Kasumi-1 (cell line): ENCODE measurements at regions not wholly inside any gene's neighbourhood (a gene's known extent, or its start where the extent isn't known, plus 50 kb on each side); places are given as distances from the start of the nearest gene placed in this dataset.

ENCODE experiments used
- DNase-seq, 2 experiments: peaks; one replicate each; lab custom pipeline; 2025; lab: John Stamatoyannopoulos, UW

- DNase-seq, result no peak
Observed at GRCh38 chr1:118340928-118341910, 156.2 kb upstream of the SPAG17 start.

- no peak for DNase-seq
Observed at GRCh38 chr1:118339400-118340124, 154.5 kb upstream of the SPAG17 start.

GRCh38 chr1:118338936-118339335, 153.9 kb upstream of the SPAG17 start:
- no peak for DNase-seq

GRCh38 chr1:118337346-118337745, 152.3 kb upstream of the SPAG17 start:
- DNase-seq, result no peak

- DNase-seq, result no peak
Observed at GRCh38 chr1:118335331-118335732, 150.3 kb upstream of the SPAG17 start.

GRCh38 chr1:118334506-118334905, 149.5 kb upstream of the SPAG17 start:
- no peak for DNase-seq

- DNase-seq, result no peak
Observed at GRCh38 chr1:118333601-118334210, 148.7 kb upstream of the SPAG17 start.

- DNase-seq, result no peak
Observed at GRCh38 chr1:118326960-118327629, 142.1 kb upstream of the SPAG17 start.

- DNase-seq, result no peak
Observed at GRCh38 chr1:118325550-118326225, 140.7 kb upstream of the SPAG17 start.

GRCh38 chr1:118323246-118323645, 138.2 kb upstream of the SPAG17 start:
- DNase-seq, result no peak

- DNase-seq, result no peak
Observed at GRCh38 chr1:118322331-118322730, 137.3 kb upstream of the SPAG17 start.

GRCh38 chr1:118321840-118322239, 136.8 kb upstream of the SPAG17 start:
- no peak for DNase-seq

- DNase-seq, result no peak
Observed at GRCh38 chr1:118317842-118318614, 133.0 kb upstream of the SPAG17 start.

- no peak for DNase-seq
Observed at GRCh38 chr1:118306851-118307250, 121.8 kb upstream of the SPAG17 start.

- DNase-seq, result peak; percentile 46 to 54
Observed at GRCh38 chr1:118304722-118305359, 119.8 kb upstream of the SPAG17 start.

- no peak for DNase-seq
Observed at GRCh38 chr1:118303534-118303933, 118.5 kb upstream of the SPAG17 start.

GRCh38 chr1:118303064-118303463, 118.0 kb upstream of the SPAG17 start:
- no peak for DNase-seq

GRCh38 chr1:118302145-118302544, 117.1 kb upstream of the SPAG17 start:
- DNase-seq, result no peak

GRCh38 chr1:118300808-118301207, 115.8 kb upstream of the SPAG17 start:
- no peak for DNase-seq

GRCh38 chr1:118298397-118298796, 113.4 kb upstream of the SPAG17 start:
- no peak for DNase-seq
